Prostate gland (tissue), 2 donors: ENCODE measurements at regions not wholly inside any gene's neighbourhood (a gene's known extent, or its start where the extent isn't known, plus 50 kb on each side); places are given as distances from the start of the nearest gene placed in this dataset.

Experiments used
- CTCF ChIP-seq, 4 experiments: fragments of 200-600 bp in 2 of 4; fragments of 450-650 bp in 2 of 4; sonication (generic) in 2 of 4; IDR thresholded peaks; 1 replicate in 3 of 4; 2 replicates in 1 of 4; pipeline ENCODE4 v1.5.1; 2016 to 2019; ENCODE audit warnings: antibody characterized with exemption in 4 of 4, mild to moderate bottlenecking in 2 of 4, moderate library complexity in 2 of 4
- POLR2A ChIP-seq: fragments of 450-650 bp; IDR thresholded peaks from one replicate; pipeline ENCODE4 v1.6.1; 2016; ENCODE audit warnings: antibody characterized with exemption, mild to moderate bottlenecking
- POLR2AphosphoS5 ChIP-seq: sonication (generic); formaldehyde crosslinking; IDR thresholded peaks from one replicate; pipeline ENCODE4 v1.6.1; 2017; ENCODE audit warnings: antibody characterized with exemption

- TF ChIP-seq CTCF (IDR thresholded peaks at IDR 0.05): no peak
- no peak for TF ChIP-seq POLR2A
- no peak for TF ChIP-seq POLR2AphosphoS5
Observed at GRCh38 chr14:56046546-56046945, 71.7 kb upstream of the PELI2 start.
